Hepatocyte (in vitro differentiated cells): ENCODE measurements at regions not wholly inside any gene's neighbourhood (a gene's known extent, or its start where the extent isn't known, plus 50 kb on each side); places are given as distances from the start of the nearest gene placed in this dataset.

ENCODE experiments used
- DNase-seq: peaks from one replicate; pipeline ENCODE4 v3.0.0-alpha.2; 2016; ENCODE audit warnings: low spot score
- H2AFZ ChIP-seq: fragments of 200-600 bp; sonication (generic); 2 replicates; pipeline ENCODE4 v1.6.0; 2016; ENCODE audit warnings: antibody characterized with exemption, mild to moderate bottlenecking
- H3K27ac ChIP-seq: fragments of 200-600 bp; sonication (generic); 2 replicates; pipeline ENCODE4 v1.5.1; 2016; ENCODE audit warnings: mild to moderate bottlenecking
- H3K27me3 ChIP-seq: fragments of 200-600 bp; sonication (generic); 2 replicates; pipeline ENCODE4 v1.6.1; 2016
- H3K36me3 ChIP-seq: fragments of 200-600 bp; sonication (generic); replicated peaks from 2 replicates; pipeline ENCODE4 v1.5.1; 2016; ENCODE audit warnings: low read depth; ENCODE audit not compliant: insufficient read depth
- H3K4me1 ChIP-seq: fragments of 200-600 bp; sonication (generic); 2 replicates; pipeline ENCODE4 v1.5.1; 2016; ENCODE audit warnings: mild to moderate bottlenecking, moderate library complexity; ENCODE audit not compliant: insufficient read depth
- H3K4me2 ChIP-seq: fragments of 200-600 bp; sonication (generic); 2 replicates; pipeline ENCODE4 v1.6.0; 2016
- H3K4me3 ChIP-seq: fragments of 200-600 bp; sonication (generic); 2 replicates; pipeline ENCODE4 v1.5.1; 2016; ENCODE audit warnings: mild to moderate bottlenecking
- H3K79me2 ChIP-seq: fragments of 200-600 bp; sonication (generic); 2 replicates; pipeline ENCODE4 v1.6.0; 2017; ENCODE audit warnings: mild to moderate bottlenecking
- H3K9me2 ChIP-seq: fragments of 200-600 bp; sonication (generic); replicated peaks from 2 replicates; pipeline ENCODE4 v1.6.0; 2017; ENCODE audit warnings: mild to moderate bottlenecking; ENCODE audit not compliant: insufficient read depth
- H3K9me3 ChIP-seq: fragments of 200-600 bp; sonication (generic); 2 replicates; pipeline ENCODE4 v1.5.1; 2016; ENCODE audit warnings: low read depth, mild to moderate bottlenecking
- H4K20me1 ChIP-seq: fragments of 200-600 bp; sonication (generic); 2 replicates; pipeline ENCODE4 v1.6.0; 2016; ENCODE audit warnings: mild to moderate bottlenecking; ENCODE audit not compliant: insufficient read depth, poor library complexity, severe bottlenecking
- CTCF ChIP-seq: fragments of 200-600 bp; sonication (generic); IDR thresholded peaks from 2 replicates; pipeline ENCODE4 v1.5.1; 2016; ENCODE audit warnings: antibody characterized with exemption, mild to moderate bottlenecking; ENCODE audit not compliant: poor library complexity
- EZH2 ChIP-seq: fragments of 200-600 bp; sonication (generic); IDR thresholded peaks from 2 replicates; pipeline ENCODE4 v1.6.1; 2016; ENCODE audit warnings: antibody characterized with exemption, mild to moderate bottlenecking, borderline replicate concordance
- EZH2phosphoT487 ChIP-seq: fragments of 200-600 bp; sonication (generic); IDR thresholded peaks from one replicate; pipeline ENCODE4 v1.6.1; 2018; ENCODE audit warnings: antibody characterized with exemption, mild to moderate bottlenecking, low read depth, moderate library complexity; ENCODE audit not compliant: unreplicated experiment, severe bottlenecking
- WGBS: methylation state at CpG from one replicate; pipeline ENCODE4 v1.1.6; 2016; ENCODE audit warnings: low lambda C conversion rate; ENCODE audit errors: missing lambda C conversion rate; 5-methylcytosine and 5-hydroxymethylcytosine counted together

GRCh38 chr2:222372993-222373392 lies 51.4 kb upstream of the SGPP2 start:
- H3K4me1 ChIP-seq, result no peaks in the 10 kb centered on the region
- no peaks in the 10 kb centered on the region for H3K79me2 ChIP-seq
- no peak for TF ChIP-seq CTCF
- no peak for TF ChIP-seq EZH2phosphoT487
- TF ChIP-seq EZH2, result no peak
- H3K9me2 ChIP-seq, result no peaks in the 10 kb centered on the region
- DNase-seq, result no peak
- H3K9me3 ChIP-seq, result no peaks in the 10 kb centered on the region
- H3K36me3 ChIP-seq, result no peaks in the 10 kb centered on the region
- H3K4me3 ChIP-seq, result no peak overlapping the region
- 90% methylated on average over 3 of the region's 3 CpGs for WGBS
- H3K27me3 ChIP-seq, result no peaks in the 10 kb centered on the region
- H4K20me1 ChIP-seq, result no peaks in the 10 kb centered on the region
- no peak overlapping the region for H3K4me2 ChIP-seq
- H2AFZ ChIP-seq, result no peak overlapping the region
- H3K27ac ChIP-seq, result no peak overlapping the region
